ENCODE measurements at regions not wholly inside any gene's neighbourhood (a gene's known extent, or its start where the extent isn't known, plus 50 kb on each side); places are given as distances from the start of the nearest gene placed in this dataset.

GRCh38 chr20:11214256-11214840 lies 540.5 kb upstream of the JAG1 start:
- ChIA-PET POLR2A (no interaction called here), CTCF (ENCODE audit: low intra/inter-chr PET ratio, low total read pairs) (no interaction called here)
- H3K9ac ChIP-seq (ENCODE audit: insufficient read depth, low read depth, low read length): no peak overlapping the region
- no peaks in the 10 kb centered on the region for H3K9me3 ChIP-seq (ENCODE audit: low read length)
- DNase-seq (ENCODE audit: low spot score) (no peak), ATAC-seq (no peak), FAIRE-seq (no peak)
- intact Hi-C loops (cut with micrococcal nuclease; ENCODE audit: unreplicated experiment) (no loop called here), in situ Hi-C loops (cut with HindIII; ENCODE audit: extremely low pct_ligation_motif_present, low pct_unique_long_range_greater_than_20kb) (no loop called here)
- WGBS (ENCODE audit: low lambda C conversion rate): 42% methylated on average over 6 of the region's 6 CpGs
- H3K4me2 ChIP-seq (ENCODE audit: low read depth, low read length): no peak overlapping the region
- H2AFZ ChIP-seq (ENCODE audit: low read length): no peak overlapping the region
- no peak overlapping the region for H3K27ac ChIP-seq (ENCODE audit: extremely low read length, insufficient read depth, low read length)
- no peak for TF ChIP-seq CENPX (CRISPR knock-in tag; IDR thresholded peaks at IDR 0.05)
- TF ChIP-seq KAT7 (CRISPR knock-in tag; IDR thresholded peaks at IDR 0.05; ENCODE audit: borderline replicate concordance): no peak
- no peak for TF ChIP-seq ZBTB42 (CRISPR knock-in tag; IDR thresholded peaks at IDR 0.05)
- no peak for TF ChIP-seq CSRNP1 (CRISPR knock-in tag; IDR thresholded peaks at IDR 0.05)
- no peak for TF ChIP-seq NCOA1 (CRISPR knock-in tag; IDR thresholded peaks at IDR 0.05)
- TF ChIP-seq ZZZ3 (CRISPR knock-in tag; IDR thresholded peaks at IDR 0.05; ENCODE audit: borderline replicate concordance): no peak
- no peak for TF ChIP-seq PBX2 (CRISPR knock-in tag; IDR thresholded peaks at IDR 0.05)
- no peak for TF ChIP-seq SYNCRIP (IDR thresholded peaks at IDR 0.05; ENCODE audit: insufficient read depth, low read depth, low read length)
- TF ChIP-seq ZBTB44 (CRISPR knock-in tag; IDR thresholded peaks at IDR 0.05): no peak
- no peak for TF ChIP-seq HINFP (CRISPR knock-in tag; IDR thresholded peaks at IDR 0.05; ENCODE audit: low read depth)
- TF ChIP-seq ZFP41 (CRISPR knock-in tag; IDR thresholded peaks at IDR 0.05; ENCODE audit: borderline replicate concordance): no peak
- H3K36me3 ChIP-seq (replicated peaks in 1 of 2; ENCODE audit: control insufficient read depth in 1 of 2, insufficient read depth in 2 of 2, low read length in 2 of 2): no peaks in the 10 kb centered on the region
- no peaks in the 10 kb centered on the region for H3K79me2 ChIP-seq (ENCODE audit: insufficient read depth, low read length)
- no TSS peak for BruUV-seq (replicated peaks)
- H3K4me3 ChIP-seq (replicated peaks in 1 of 3; ENCODE audit: insufficient read depth in 1 of 3, low read depth in 2 of 3, low read length in 3 of 3): no peak overlapping the region
- H4K20me1 ChIP-seq (ENCODE audit: insufficient read depth, low read length): no peaks in the 10 kb centered on the region
- peaks cover 0 to 4% of the 10 kb centered on the region in 2 experiments; a peak in 1 of 5 replicates for H3K27me3 ChIP-seq (ENCODE audit: control insufficient read depth in 1 of 2, insufficient read depth in 2 of 2, low read length in 2 of 2)
- peaks cover 17% of the 10 kb centered on the region for H3K4me1 ChIP-seq (ENCODE audit: insufficient read depth, low read length)
